ENCODE measurements at regions not wholly inside any gene's neighbourhood (a gene's known extent, or its start where the extent isn't known, plus 50 kb on each side); places are given as distances from the start of the nearest gene placed in this dataset.

- ATAC-seq (no peak), DNase-seq (no peak)
- no peaks in the 10 kb centered on the region for H3K27me3 ChIP-seq
- H3K4me3 ChIP-seq: no peak overlapping the region
- no peak overlapping the region for H3K27ac ChIP-seq
- H3K9me3 ChIP-seq: no peaks in the 10 kb centered on the region
- in situ Hi-C loops (cut with MboI; ENCODE audit: low sequenced_read_pairs in 4 of 4): no loop called here
- intact Hi-C loops (cut with DNase I; ENCODE audit: low total_unique reads): no loop called here
- TF ChIP-seq, protein P1, sequence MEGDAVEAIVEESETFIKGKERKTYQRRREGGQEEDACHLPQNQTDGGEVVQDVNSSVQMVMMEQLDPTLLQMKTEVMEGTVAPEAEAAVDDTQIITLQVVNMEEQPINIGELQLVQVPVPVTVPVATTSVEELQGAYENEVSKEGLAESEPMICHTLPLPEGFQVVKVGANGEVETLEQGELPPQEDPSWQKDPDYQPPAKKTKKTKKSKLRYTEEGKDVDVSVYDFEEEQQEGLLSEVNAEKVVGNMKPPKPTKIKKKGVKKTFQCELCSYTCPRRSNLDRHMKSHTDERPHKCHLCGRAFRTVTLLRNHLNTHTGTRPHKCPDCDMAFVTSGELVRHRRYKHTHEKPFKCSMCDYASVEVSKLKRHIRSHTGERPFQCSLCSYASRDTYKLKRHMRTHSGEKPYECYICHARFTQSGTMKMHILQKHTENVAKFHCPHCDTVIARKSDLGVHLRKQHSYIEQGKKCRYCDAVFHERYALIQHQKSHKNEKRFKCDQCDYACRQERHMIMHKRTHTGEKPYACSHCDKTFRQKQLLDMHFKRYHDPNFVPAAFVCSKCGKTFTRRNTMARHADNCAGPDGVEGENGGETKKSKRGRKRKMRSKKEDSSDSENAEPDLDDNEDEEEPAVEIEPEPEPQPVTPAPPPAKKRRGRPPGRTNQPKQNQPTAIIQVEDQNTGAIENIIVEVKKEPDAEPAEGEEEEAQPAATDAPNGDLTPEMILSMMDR (IDR thresholded peaks at IDR 0.05 in 4 of 5, conservative IDR thresholded peaks at IDR 0.05 in 1 of 5): no peak
- no peak for TF ChIP-seq POLR2A (IDR thresholded peaks at IDR 0.05)
- no peaks in the 10 kb centered on the region for H3K4me1 ChIP-seq
- no peaks in the 10 kb centered on the region for H3K36me3 ChIP-seq
Measured at GRCh38 chr12:125470838-125471783, 405.9 kb downstream of the AACS start.

DNA sequence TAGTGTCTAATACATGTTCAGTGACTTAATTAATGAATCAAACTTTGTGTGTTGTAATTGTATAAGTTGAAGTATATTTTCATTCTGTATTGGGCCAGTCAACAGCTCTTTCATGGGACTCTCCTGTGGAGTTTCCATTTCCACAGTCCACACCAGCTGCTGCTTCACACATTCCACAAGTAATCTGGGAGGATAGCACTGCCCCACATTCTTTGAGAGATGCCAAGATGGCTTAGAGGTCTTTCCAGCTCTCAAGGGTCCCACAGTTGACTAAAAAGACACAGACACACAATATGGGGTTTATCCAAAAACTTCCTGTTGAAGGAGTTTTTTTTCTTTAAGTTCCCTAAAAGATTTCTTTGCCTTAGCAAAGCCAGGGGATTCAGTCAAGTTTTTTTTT, 408.3 kb downstream of the AACS start:
- DNase-seq (no peak), ATAC-seq (no peak)
- Histone ChIP-seq H3K4me3 (no peak overlapping the region), H3K4me1 (no peaks in the 10 kb centered on the region), H3K27me3 (no peaks in the 10 kb centered on the region), H3K9me3 (no peaks in the 10 kb centered on the region), H3K27ac (no peak overlapping the region), H3K36me3 (no peaks in the 10 kb centered on the region)
- in situ Hi-C loops (cut with MboI; ENCODE audit: low sequenced_read_pairs in 4 of 4): no loop called here
- TF ChIP-seq, protein P1 (IDR thresholded peaks at IDR 0.05 in 4 of 5, conservative IDR thresholded peaks at IDR 0.05 in 1 of 5): no peak
- TF ChIP-seq POLR2A (IDR thresholded peaks at IDR 0.05): no peak
- intact Hi-C loops (cut with DNase I; ENCODE audit: low total_unique reads): no loop called here

DNA sequence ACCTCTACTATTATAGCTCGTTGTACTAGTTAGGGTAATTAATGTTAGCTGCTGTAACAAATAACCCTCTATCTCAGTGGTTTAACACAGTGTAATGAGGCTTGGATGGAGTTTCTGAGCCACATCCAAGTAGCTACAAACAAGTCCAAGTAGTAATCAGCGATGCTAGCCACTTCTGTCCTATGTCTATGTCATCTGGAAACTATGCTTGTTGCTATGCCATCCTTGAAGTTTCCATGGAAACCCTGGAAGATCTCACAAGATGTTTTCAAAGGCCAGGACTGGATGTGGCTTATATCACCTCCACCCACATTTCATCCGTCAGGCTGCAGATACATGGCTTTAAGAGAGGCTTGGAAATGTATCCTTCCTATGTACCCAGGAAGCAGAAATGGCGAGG, 422.1 kb downstream of the AACS start:
- Histone ChIP-seq H3K9me3 (no peaks in the 10 kb centered on the region), H3K27me3 (no peaks in the 10 kb centered on the region), H3K4me3 (no peak overlapping the region), H3K27ac (no peak overlapping the region), H3K36me3 (no peaks in the 10 kb centered on the region), H3K4me1 (no peaks in the 10 kb centered on the region)
- intact Hi-C loops (cut with DNase I; ENCODE audit: low total_unique reads): no loop called here
- DNase-seq (no peak), ATAC-seq (no peak)
- TF ChIP-seq POLR2A (IDR thresholded peaks at IDR 0.05): no peak
- TF ChIP-seq, protein P1 (IDR thresholded peaks at IDR 0.05 in 4 of 5, conservative IDR thresholded peaks at IDR 0.05 in 1 of 5): no peak
- in situ Hi-C loops (cut with MboI; ENCODE audit: low sequenced_read_pairs in 4 of 4): no loop called here

DNA sequence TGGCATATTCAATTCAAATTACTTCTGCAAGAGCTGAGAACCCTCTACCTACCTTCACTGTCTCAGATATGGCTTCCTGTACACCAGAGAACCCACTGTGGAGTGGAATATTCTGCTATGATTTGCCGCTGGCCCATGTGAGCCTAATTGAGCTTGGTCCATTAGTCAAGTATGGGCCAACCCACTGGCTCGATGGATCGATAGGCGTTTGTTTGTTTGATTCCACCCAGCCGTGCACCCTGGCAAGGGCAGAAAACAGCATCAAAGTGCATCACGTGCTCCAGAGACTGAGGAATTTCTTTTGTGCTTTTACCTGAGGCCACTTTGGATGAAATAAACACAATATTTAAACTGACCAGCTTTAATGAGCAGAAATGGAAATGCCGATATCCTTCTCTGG, 426.3 kb downstream of the AACS start:
- Histone ChIP-seq H3K27me3 (no peaks in the 10 kb centered on the region), H3K4me3 (no peak overlapping the region), H3K36me3 (no peaks in the 10 kb centered on the region), H3K27ac (no peak overlapping the region), H3K4me1 (no peaks in the 10 kb centered on the region), H3K9me3 (no peaks in the 10 kb centered on the region)
- intact Hi-C loops (cut with DNase I; ENCODE audit: low total_unique reads) (no loop called here), in situ Hi-C loops (cut with MboI; ENCODE audit: low sequenced_read_pairs in 4 of 4) (no loop called here)
- TF ChIP-seq, protein P1 (IDR thresholded peaks at IDR 0.05 in 4 of 5, conservative IDR thresholded peaks at IDR 0.05 in 1 of 5): no peak
- no peak for TF ChIP-seq POLR2A (IDR thresholded peaks at IDR 0.05)
- no peak for DNase-seq
- ATAC-seq: no peak

Measured in gastrocnemius medialis (tissue), 4 donors.